RWPE2 (cell line): ENCODE measurements at regions not wholly inside any gene's neighbourhood (a gene's known extent, or its start where the extent isn't known, plus 50 kb on each side); places are given as distances from the start of the nearest gene placed in this dataset.

Source experiments
- ATAC-seq: fragments of 200-7000 bp; cut with Tn5 transposase; 3 replicates; pipeline ENCODE4 v1.9.1; 2021; ENCODE audit warnings: low read depth
- DNase-seq: peaks from one replicate; pipeline ENCODE4 v3.0.0-alpha.2; 2020; ENCODE audit warnings: low spot score
- H3K27ac ChIP-seq: fragments of 450-650 bp; 2 replicates; pipeline ENCODE4 v1.5.1; 2017; ENCODE audit warnings: mild to moderate bottlenecking; ENCODE audit not compliant: poor library complexity, severe bottlenecking
- H3K27me3 ChIP-seq: fragments of 250-450 bp; sonication (Bioruptor Pico); 2 replicates; pipeline ENCODE4 v1.5.1; 2021; ENCODE audit warnings: mild to moderate bottlenecking, moderate library complexity; ENCODE audit not compliant: insufficient read depth, poor library complexity, severe bottlenecking
- H3K36me3 ChIP-seq: fragments of 250-450 bp; sonication (Bioruptor Pico); 2 replicates; pipeline ENCODE4 v1.5.1; 2020; ENCODE audit warnings: low read depth, mild to moderate bottlenecking, moderate library complexity
- H3K4me1 ChIP-seq: fragments of 250-450 bp; sonication (Bioruptor Pico); 2 replicates; pipeline ENCODE4 v1.5.1; 2021; ENCODE audit warnings: mild to moderate bottlenecking, moderate library complexity; ENCODE audit not compliant: insufficient read depth, poor library complexity, severe bottlenecking
- H3K4me3 ChIP-seq: fragments of 250-450 bp; sonication (Bioruptor Pico); 2 replicates; pipeline ENCODE4 v1.5.1; 2021; ENCODE audit warnings: mild to moderate bottlenecking, moderate library complexity; ENCODE audit not compliant: severe bottlenecking
- H3K9me3 ChIP-seq: fragments of 250-450 bp; sonication (Bioruptor Pico); 2 replicates; pipeline ENCODE4 v1.5.1; 2021; ENCODE audit warnings: mild to moderate bottlenecking, moderate library complexity; ENCODE audit not compliant: severe bottlenecking
- TF ChIP-seq, protein P1 (sequence below): fragments of 450-650 bp; IDR thresholded peaks from one replicate; pipeline ENCODE4 v1.5.1; 2017; ENCODE audit warnings: mild to moderate bottlenecking, moderate library complexity; ENCODE audit not compliant: poor library complexity, severe bottlenecking

DNA sequence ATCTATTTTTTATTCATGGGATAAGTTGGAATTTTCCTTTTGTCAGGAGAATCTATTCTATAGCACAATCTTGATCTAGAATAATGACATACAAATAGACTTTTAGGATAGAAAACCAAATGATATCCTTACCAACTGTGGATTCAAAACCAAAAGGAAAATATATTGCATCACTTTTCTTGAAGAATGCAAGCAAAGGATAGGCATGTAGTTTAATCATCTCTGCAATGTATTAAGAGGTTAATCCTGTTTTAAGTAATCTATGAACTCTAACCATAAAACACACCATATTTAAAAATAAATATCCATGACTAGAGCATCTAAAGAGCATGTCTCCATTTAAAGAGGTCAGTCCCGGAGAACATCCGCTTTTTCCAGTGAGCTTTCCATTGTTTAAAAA is 106.7 kb upstream of the CNKSR3 start:
- Histone ChIP-seq H3K9me3 (no peaks in the 10 kb centered on the region), H3K27ac (no peak overlapping the region), H3K4me1 (no peaks in the 10 kb centered on the region), H3K4me3 (no peak overlapping the region), H3K36me3 (no peaks in the 10 kb centered on the region), H3K27me3 (no peaks in the 10 kb centered on the region)
- TF ChIP-seq, protein P1, sequence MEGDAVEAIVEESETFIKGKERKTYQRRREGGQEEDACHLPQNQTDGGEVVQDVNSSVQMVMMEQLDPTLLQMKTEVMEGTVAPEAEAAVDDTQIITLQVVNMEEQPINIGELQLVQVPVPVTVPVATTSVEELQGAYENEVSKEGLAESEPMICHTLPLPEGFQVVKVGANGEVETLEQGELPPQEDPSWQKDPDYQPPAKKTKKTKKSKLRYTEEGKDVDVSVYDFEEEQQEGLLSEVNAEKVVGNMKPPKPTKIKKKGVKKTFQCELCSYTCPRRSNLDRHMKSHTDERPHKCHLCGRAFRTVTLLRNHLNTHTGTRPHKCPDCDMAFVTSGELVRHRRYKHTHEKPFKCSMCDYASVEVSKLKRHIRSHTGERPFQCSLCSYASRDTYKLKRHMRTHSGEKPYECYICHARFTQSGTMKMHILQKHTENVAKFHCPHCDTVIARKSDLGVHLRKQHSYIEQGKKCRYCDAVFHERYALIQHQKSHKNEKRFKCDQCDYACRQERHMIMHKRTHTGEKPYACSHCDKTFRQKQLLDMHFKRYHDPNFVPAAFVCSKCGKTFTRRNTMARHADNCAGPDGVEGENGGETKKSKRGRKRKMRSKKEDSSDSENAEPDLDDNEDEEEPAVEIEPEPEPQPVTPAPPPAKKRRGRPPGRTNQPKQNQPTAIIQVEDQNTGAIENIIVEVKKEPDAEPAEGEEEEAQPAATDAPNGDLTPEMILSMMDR: no peak
- ATAC-seq (no peak), DNase-seq (no peak)

DNA sequence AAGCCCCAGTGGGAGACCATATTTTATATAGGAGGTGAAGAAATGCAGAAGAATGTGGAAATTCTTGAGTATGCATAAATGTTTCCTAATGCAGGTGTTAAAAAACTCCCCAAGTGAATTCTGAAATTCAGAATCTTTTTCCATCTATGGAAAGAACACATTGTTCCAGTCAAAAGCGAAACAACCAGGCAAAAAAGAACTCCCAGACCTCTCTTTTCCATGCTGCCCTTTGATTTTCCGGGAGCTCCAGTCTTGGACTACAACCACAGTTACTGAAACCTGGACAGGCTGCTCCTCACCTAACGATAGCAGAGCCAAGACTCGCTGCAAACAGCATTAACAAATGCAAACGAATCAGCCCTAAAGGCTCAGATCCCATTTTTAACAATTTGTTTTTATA is 108.7 kb upstream of the CNKSR3 start:
- no peaks in the 10 kb centered on the region for H3K9me3 ChIP-seq
- TF ChIP-seq, protein P1: no peak
- ATAC-seq (no peak), DNase-seq (no peak)
- H3K27ac ChIP-seq: no peak overlapping the region
- no peak overlapping the region for H3K4me3 ChIP-seq
- no peaks in the 10 kb centered on the region for H3K36me3 ChIP-seq
- H3K4me1 ChIP-seq: no peaks in the 10 kb centered on the region
- no peaks in the 10 kb centered on the region for H3K27me3 ChIP-seq

DNA sequence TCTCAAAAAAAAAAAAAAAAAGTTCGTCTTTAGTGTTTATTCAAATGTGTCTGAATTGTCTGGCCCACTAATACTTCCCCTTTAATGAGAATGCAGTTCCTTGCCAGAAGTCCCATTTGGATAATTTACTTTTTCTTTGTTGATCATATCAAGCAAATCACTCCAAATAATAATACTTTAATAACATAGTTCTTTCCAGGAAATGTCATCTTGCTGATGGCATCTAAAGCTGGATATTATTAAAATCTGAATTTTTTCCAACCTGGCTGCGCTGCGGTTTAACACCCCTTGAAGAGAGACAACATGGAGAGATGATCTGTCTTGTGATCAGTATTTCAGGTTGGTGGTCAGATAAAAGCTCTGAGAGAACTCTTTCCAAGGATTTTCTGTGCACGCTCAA is 111.2 kb upstream of the CNKSR3 start:
- no peak for ATAC-seq
- H3K27ac ChIP-seq: no peak overlapping the region
- H3K27me3 ChIP-seq: no peaks in the 10 kb centered on the region
- H3K4me1 ChIP-seq: no peaks in the 10 kb centered on the region
- TF ChIP-seq, protein P1: no peak
- no peak overlapping the region for H3K4me3 ChIP-seq
- no peaks in the 10 kb centered on the region for H3K36me3 ChIP-seq
- no peaks in the 10 kb centered on the region for H3K9me3 ChIP-seq
- DNase-seq: no peak

DNA sequence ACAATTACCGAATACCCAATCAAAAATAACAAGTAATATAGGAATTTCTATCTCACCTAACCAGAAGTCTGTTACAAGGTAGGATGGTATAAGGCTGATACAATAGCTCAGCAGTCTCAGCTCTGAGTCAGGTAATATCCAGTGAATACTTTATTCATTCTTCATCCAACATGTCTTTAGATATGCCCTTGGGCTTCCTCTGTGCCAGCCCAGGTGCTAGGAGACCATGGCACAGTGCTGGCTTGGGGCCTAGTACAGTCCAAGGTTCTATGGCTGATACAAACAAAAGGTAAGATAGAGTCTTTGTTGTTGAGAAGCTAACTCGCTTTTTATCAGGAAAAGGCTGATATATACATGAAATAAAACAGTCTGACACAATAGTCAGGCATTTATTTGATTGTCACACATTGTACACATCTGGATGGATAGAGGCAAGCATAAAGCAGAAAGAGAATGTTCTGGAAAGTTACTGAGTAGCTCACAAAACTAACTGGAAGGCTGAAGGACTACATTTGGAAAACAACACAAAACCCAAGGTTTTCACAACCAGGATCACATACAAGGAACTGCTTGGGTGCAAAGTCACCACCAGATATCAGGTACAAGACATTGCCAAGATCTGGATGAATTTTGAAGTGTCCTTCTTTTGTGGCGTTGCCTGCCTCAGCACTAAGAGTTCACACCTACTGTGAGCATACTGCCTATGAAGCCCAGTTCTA is 110.4 kb upstream of the SCAF8 start:
- H3K27me3 ChIP-seq: no peaks in the 10 kb centered on the region
- no peak overlapping the region for H3K4me3 ChIP-seq
- H3K9me3 ChIP-seq: no peaks in the 10 kb centered on the region
- DNase-seq: no peak
- H3K36me3 ChIP-seq: no peaks in the 10 kb centered on the region
- no peak overlapping the region for H3K27ac ChIP-seq
- peak; percentile 29; the same call in 1 of the 3 replicates for ATAC-seq
- TF ChIP-seq, protein P1: no peak
- H3K4me1 ChIP-seq: no peaks in the 10 kb centered on the region

DNA sequence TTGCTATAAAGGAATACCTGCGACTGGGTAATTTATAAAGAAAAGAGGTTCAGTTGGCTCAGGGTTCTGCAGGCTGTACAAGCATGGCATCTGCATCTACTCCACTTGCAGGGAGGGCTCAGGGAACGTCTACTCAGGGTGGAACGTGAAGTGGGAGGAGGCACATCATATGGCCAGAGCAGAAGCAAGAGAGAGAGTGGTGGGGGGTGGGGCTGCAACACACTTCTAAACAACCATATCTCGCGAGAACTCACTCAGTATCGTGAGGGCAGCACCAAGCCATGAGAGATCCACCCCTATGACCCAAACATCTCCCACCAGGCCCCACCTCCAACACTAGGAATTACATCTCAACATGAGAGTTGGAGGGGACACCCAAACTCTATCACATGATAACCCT is 109.8 kb upstream of the SCAF8 start:
- no peaks in the 10 kb centered on the region for H3K36me3 ChIP-seq
- H3K27ac ChIP-seq: no peak overlapping the region
- DNase-seq (no peak), ATAC-seq (no peak)
- no peaks in the 10 kb centered on the region for H3K9me3 ChIP-seq
- TF ChIP-seq, protein P1: no peak
- H3K4me3 ChIP-seq: no peak overlapping the region
- no peaks in the 10 kb centered on the region for H3K4me1 ChIP-seq
- H3K27me3 ChIP-seq: no peaks in the 10 kb centered on the region
